ENCODE measurements at regions not wholly inside any gene's neighbourhood (a gene's known extent, or its start where the extent isn't known, plus 50 kb on each side); places are given as distances from the start of the nearest gene placed in this dataset.
A peak's percentile ranks its signal among the peaks of the same experiment; 100 is the strongest.

GRCh38 chr18:63071701-63072141 is 247.8 kb downstream of the BCL2 start:
- no peak overlapping the region for H3K4me3 ChIP-seq (ENCODE audit: low read length)
- WGBS (ENCODE audit: extremely low coverage, insufficient coverage, low lambda C conversion rate), result no CpG with 5 or more reads among the region's 5 CpGs
- no peaks in the 10 kb centered on the region for H3K4me1 ChIP-seq (ENCODE audit: control insufficient read depth, low read depth, low read length)
- no peaks in the 10 kb centered on the region for H3K79me1 ChIP-seq (ENCODE audit: low read length)
- H3K27me3 ChIP-seq (ENCODE audit: insufficient read depth, low read length, poor library complexity), result no peaks in the 10 kb centered on the region
- no peak overlapping the region for H3K4ac ChIP-seq (ENCODE audit: low read depth, low read length)
- no peak overlapping the region for H4K8ac ChIP-seq (ENCODE audit: low read depth, low read length)
- H4K5ac ChIP-seq (ENCODE audit: low read length), result no peak overlapping the region
- no peak overlapping the region for H2BK120ac ChIP-seq (ENCODE audit: low read depth, low read length)
- H3K56ac ChIP-seq (ENCODE audit: low read length), result no peak overlapping the region
- no peak overlapping the region for H2BK5ac ChIP-seq (ENCODE audit: low read length)
- H3K79me2 ChIP-seq (ENCODE audit: control insufficient read depth, insufficient read depth, low read length), result no peaks in the 10 kb centered on the region
- no peak overlapping the region for H3K4me2 ChIP-seq (ENCODE audit: low read length)
- H3K27ac ChIP-seq (ENCODE audit: low read depth, low read length), result no peak overlapping the region
- H3K9ac ChIP-seq (ENCODE audit: low read length), result no peak overlapping the region
- no peak overlapping the region for H2BK15ac ChIP-seq (replicated peaks; ENCODE audit: low read depth)
- H2AK5ac ChIP-seq (ENCODE audit: low read length), result no peak overlapping the region
- no peak overlapping the region for H3K18ac ChIP-seq (ENCODE audit: low read length)
- no peak for DNase-seq
- no peaks in the 10 kb centered on the region for H3K36me3 ChIP-seq (ENCODE audit: control insufficient read depth, insufficient read depth, low read length)
- H3K23ac ChIP-seq (ENCODE audit: low read length), result no peak overlapping the region

GRCh38 chr18:63070767-63071502 is 248.6 kb downstream of the BCL2 start:
- H3K4me3 ChIP-seq (ENCODE audit: low read length), result no peak overlapping the region
- WGBS (ENCODE audit: extremely low coverage, insufficient coverage, low lambda C conversion rate), result no CpG with 5 or more reads among the region's 8 CpGs
- H4K5ac ChIP-seq (ENCODE audit: low read length), result no peak overlapping the region
- no peak overlapping the region for H2BK15ac ChIP-seq (replicated peaks; ENCODE audit: low read depth)
- no peak overlapping the region for H2AK5ac ChIP-seq (ENCODE audit: low read length)
- H3K23ac ChIP-seq (ENCODE audit: low read length), result no peak overlapping the region
- no peak overlapping the region for H2BK5ac ChIP-seq (ENCODE audit: low read length)
- no peak overlapping the region for H2BK120ac ChIP-seq (ENCODE audit: low read depth, low read length)
- no peak overlapping the region for H4K8ac ChIP-seq (ENCODE audit: low read depth, low read length)
- H3K36me3 ChIP-seq (ENCODE audit: control insufficient read depth, insufficient read depth, low read length), result no peaks in the 10 kb centered on the region
- H3K4me1 ChIP-seq (ENCODE audit: control insufficient read depth, low read depth, low read length), result no peaks in the 10 kb centered on the region
- no peak overlapping the region for H3K27ac ChIP-seq (ENCODE audit: low read depth, low read length)
- H3K79me2 ChIP-seq (ENCODE audit: control insufficient read depth, insufficient read depth, low read length), result no peaks in the 10 kb centered on the region
- no peaks in the 10 kb centered on the region for H3K27me3 ChIP-seq (ENCODE audit: insufficient read depth, low read length, poor library complexity)
- no peak for DNase-seq
- no peak overlapping the region for H3K56ac ChIP-seq (ENCODE audit: low read length)
- H3K9ac ChIP-seq (ENCODE audit: low read length), result no peak overlapping the region
- no peak overlapping the region for H3K18ac ChIP-seq (ENCODE audit: low read length)
- H3K4ac ChIP-seq (ENCODE audit: low read depth, low read length), result no peak overlapping the region
- no peak overlapping the region for H3K4me2 ChIP-seq (ENCODE audit: low read length)
- H3K79me1 ChIP-seq (ENCODE audit: low read length), result no peaks in the 10 kb centered on the region

- Histone ChIP-seq H3K4ac (ENCODE audit: low read depth, low read length) (no peak overlapping the region), H2BK5ac (ENCODE audit: low read length) (no peak overlapping the region), H3K27ac (ENCODE audit: low read depth, low read length) (no peak overlapping the region), H3K79me1 (ENCODE audit: low read length) (no peaks in the 10 kb centered on the region), H3K23ac (ENCODE audit: low read length) (no peak overlapping the region), H3K27me3 (ENCODE audit: insufficient read depth, low read length, poor library complexity) (no peaks in the 10 kb centered on the region), H3K56ac (ENCODE audit: low read length) (no peak overlapping the region), H2BK15ac (replicated peaks; ENCODE audit: low read depth) (no peak overlapping the region), H3K18ac (ENCODE audit: low read length) (no peak overlapping the region), H2BK120ac (ENCODE audit: low read depth, low read length) (no peak overlapping the region), H3K9ac (ENCODE audit: low read length) (no peak overlapping the region), H3K4me1 (ENCODE audit: control insufficient read depth, low read depth, low read length) (no peaks in the 10 kb centered on the region), H3K4me3 (ENCODE audit: low read length) (no peak overlapping the region), H4K5ac (ENCODE audit: low read length) (no peak overlapping the region), H3K36me3 (ENCODE audit: control insufficient read depth, insufficient read depth, low read length) (no peaks in the 10 kb centered on the region), H3K4me2 (ENCODE audit: low read length) (no peak overlapping the region), H4K8ac (ENCODE audit: low read depth, low read length) (no peak overlapping the region), H3K79me2 (ENCODE audit: control insufficient read depth, insufficient read depth, low read length) (no peaks in the 10 kb centered on the region), H2AK5ac (ENCODE audit: low read length) (no peak overlapping the region)
- no peak for DNase-seq
- no CpG with 5 or more reads among the region's 3 CpGs for WGBS (ENCODE audit: extremely low coverage, insufficient coverage, low lambda C conversion rate)
Measured at GRCh38 chr18:63069496-63069895, 250.1 kb downstream of the BCL2 start.

- no peak overlapping the region for H2BK120ac ChIP-seq (ENCODE audit: low read depth, low read length)
- H3K79me1 ChIP-seq (ENCODE audit: low read length), result no peaks in the 10 kb centered on the region
- no peaks in the 10 kb centered on the region for H3K36me3 ChIP-seq (ENCODE audit: control insufficient read depth, insufficient read depth, low read length)
- H3K56ac ChIP-seq (ENCODE audit: low read length), result no peak overlapping the region
- no peak overlapping the region for H3K4me2 ChIP-seq (ENCODE audit: low read length)
- H3K79me2 ChIP-seq (ENCODE audit: control insufficient read depth, insufficient read depth, low read length), result no peaks in the 10 kb centered on the region
- H4K8ac ChIP-seq (ENCODE audit: low read depth, low read length), result no peak overlapping the region
- H3K23ac ChIP-seq (ENCODE audit: low read length), result no peak overlapping the region
- no peaks in the 10 kb centered on the region for H3K27me3 ChIP-seq (ENCODE audit: insufficient read depth, low read length, poor library complexity)
- H3K18ac ChIP-seq (ENCODE audit: low read length), result no peak overlapping the region
- H3K4me3 ChIP-seq (ENCODE audit: low read length), result no peak overlapping the region
- WGBS (ENCODE audit: extremely low coverage, insufficient coverage, low lambda C conversion rate), result no CpG with 5 or more reads among the region's 2 CpGs
- no peak overlapping the region for H3K9ac ChIP-seq (ENCODE audit: low read length)
- no peak overlapping the region for H2BK15ac ChIP-seq (replicated peaks; ENCODE audit: low read depth)
- no peaks in the 10 kb centered on the region for H3K4me1 ChIP-seq (ENCODE audit: control insufficient read depth, low read depth, low read length)
- H3K4ac ChIP-seq (ENCODE audit: low read depth, low read length), result no peak overlapping the region
- no peak overlapping the region for H4K5ac ChIP-seq (ENCODE audit: low read length)
- H2BK5ac ChIP-seq (ENCODE audit: low read length), result no peak overlapping the region
- H2AK5ac ChIP-seq (ENCODE audit: low read length), result no peak overlapping the region
- no peak overlapping the region for H3K27ac ChIP-seq (ENCODE audit: low read depth, low read length)
- no peak for DNase-seq
Measured at GRCh38 chr18:63067939-63068338, 251.6 kb downstream of the BCL2 start.

- no peak overlapping the region for H2BK15ac ChIP-seq (replicated peaks; ENCODE audit: low read depth)
- no peak for DNase-seq
- WGBS (ENCODE audit: extremely low coverage, insufficient coverage, low lambda C conversion rate), result no CpG with 5 or more reads among the region's 10 CpGs
Measured at GRCh38 chr18:63065172-63065571, 254.4 kb downstream of the BCL2 start.

GRCh38 chr18:63063171-63063570 is 256.4 kb downstream of the BCL2 start:
- Histone ChIP-seq H4K5ac (ENCODE audit: low read length) (no peak overlapping the region), H3K27me3 (ENCODE audit: insufficient read depth, low read length, poor library complexity) (no peaks in the 10 kb centered on the region), H2BK5ac (ENCODE audit: low read length) (no peak overlapping the region), H3K9ac (ENCODE audit: low read length) (no peak overlapping the region), H4K8ac (ENCODE audit: low read depth, low read length) (no peak overlapping the region), H2BK120ac (ENCODE audit: low read depth, low read length) (no peak overlapping the region), H3K18ac (ENCODE audit: low read length) (no peak overlapping the region), H3K27ac (ENCODE audit: low read depth, low read length) (no peak overlapping the region), H3K4me3 (ENCODE audit: low read length) (no peak overlapping the region), H2AK5ac (ENCODE audit: low read length) (no peak overlapping the region), H2BK15ac (replicated peaks; ENCODE audit: low read depth) (no peak overlapping the region), H3K4me1 (ENCODE audit: control insufficient read depth, low read depth, low read length) (no peaks in the 10 kb centered on the region), H3K79me1 (ENCODE audit: low read length) (no peaks in the 10 kb centered on the region), H3K4me2 (ENCODE audit: low read length) (no peak overlapping the region), H3K79me2 (ENCODE audit: control insufficient read depth, insufficient read depth, low read length) (no peaks in the 10 kb centered on the region), H3K23ac (ENCODE audit: low read length) (no peak overlapping the region), H3K56ac (ENCODE audit: low read length) (no peak overlapping the region), H3K4ac (ENCODE audit: low read depth, low read length) (no peak overlapping the region), H3K36me3 (ENCODE audit: control insufficient read depth, insufficient read depth, low read length) (no peaks in the 10 kb centered on the region)
- WGBS (ENCODE audit: extremely low coverage, insufficient coverage, low lambda C conversion rate), result no CpG with 5 or more reads among the region's 10 CpGs
- DNase-seq, result peak; percentile 63

More at GRCh38 chr18:63065172-63065571, 254.4 kb downstream of the BCL2 start:
- Histone ChIP-seq H3K79me2 (ENCODE audit: control insufficient read depth, insufficient read depth, low read length) (no peaks in the 10 kb centered on the region), H3K4me1 (ENCODE audit: control insufficient read depth, low read depth, low read length) (no peaks in the 10 kb centered on the region), H2BK120ac (ENCODE audit: low read depth, low read length) (no peak overlapping the region), H3K27me3 (ENCODE audit: insufficient read depth, low read length, poor library complexity) (no peaks in the 10 kb centered on the region), H3K56ac (ENCODE audit: low read length) (no peak overlapping the region), H3K9ac (ENCODE audit: low read length) (no peak overlapping the region), H3K18ac (ENCODE audit: low read length) (no peak overlapping the region), H4K8ac (ENCODE audit: low read depth, low read length) (no peak overlapping the region), H3K4ac (ENCODE audit: low read depth, low read length) (no peak overlapping the region), H3K27ac (ENCODE audit: low read depth, low read length) (no peak overlapping the region), H3K4me3 (ENCODE audit: low read length) (no peak overlapping the region), H3K23ac (ENCODE audit: low read length) (no peak overlapping the region), H2AK5ac (ENCODE audit: low read length) (no peak overlapping the region), H3K36me3 (ENCODE audit: control insufficient read depth, insufficient read depth, low read length) (no peaks in the 10 kb centered on the region), H3K79me1 (ENCODE audit: low read length) (no peaks in the 10 kb centered on the region), H2BK5ac (ENCODE audit: low read length) (no peak overlapping the region), H3K4me2 (ENCODE audit: low read length) (no peak overlapping the region), H4K5ac (ENCODE audit: low read length) (no peak overlapping the region)

Measured in mesendoderm (in vitro differentiated cells).